ENCODE measurements at regions not wholly inside any gene's neighbourhood (a gene's known extent, or its start where the extent isn't known, plus 50 kb on each side); places are given as distances from the start of the nearest gene placed in this dataset.

GRCh38 chr2:19272941-19273470 lies 85.4 kb downstream of the OSR1 start:
- no peak for TF ChIP-seq EZH2phosphoT487 (IDR thresholded peaks at IDR 0.05; ENCODE audit: insufficient read depth, low read depth)
- TF ChIP-seq EZH2 (IDR thresholded peaks at IDR 0.05; ENCODE audit: insufficient read depth, poor library complexity, severe bottlenecking), result no peak
